H9 (cell line): ENCODE measurements at regions not wholly inside any gene's neighbourhood (a gene's known extent, or its start where the extent isn't known, plus 50 kb on each side); places are given as distances from the start of the nearest gene placed in this dataset.

Experiments
- DNase-seq: peaks from one replicate; pipeline ENCODE4 v3.0.0-alpha.2; 2017
- H2AFZ ChIP-seq: one replicate; pipeline ENCODE4 v1.6.1; 2013; ENCODE audit warnings: mild to moderate bottlenecking, low read length, control low read depth, moderate library complexity
- H2AK5ac ChIP-seq: 2 replicates; pipeline ENCODE4 v1.6.1; 2013; ENCODE audit warnings: low read length, control low read depth, mixed read lengths; ENCODE audit not compliant: insufficient read length
- H2BK120ac ChIP-seq: one replicate; pipeline ENCODE4 v1.6.1; 2013; ENCODE audit warnings: low read depth, mild to moderate bottlenecking, low read length, control low read depth, inconsistent platforms; ENCODE audit not compliant: poor library complexity, severe bottlenecking
- H2BK12ac ChIP-seq: 2 replicates; pipeline ENCODE4 v1.6.1; 2013; ENCODE audit warnings: low read length, control low read depth, mixed read lengths, low read depth; ENCODE audit not compliant: insufficient read length
- H2BK15ac ChIP-seq: 2 replicates; pipeline ENCODE4 v1.6.1; 2013; ENCODE audit warnings: low read depth, low read length, control low read depth
- H2BK20ac ChIP-seq: one replicate; pipeline ENCODE4 v1.6.1; 2013; ENCODE audit warnings: low read depth, mild to moderate bottlenecking, low read length, control low read depth, inconsistent platforms; ENCODE audit not compliant: poor library complexity, severe bottlenecking
- H2BK5ac ChIP-seq: 2 replicates; pipeline ENCODE4 v1.6.1; 2013; ENCODE audit warnings: low read length, control low read depth, mixed read lengths; ENCODE audit not compliant: insufficient read length
- H3K14ac ChIP-seq: 2 replicates; pipeline ENCODE4 v1.6.1; 2013; ENCODE audit warnings: low read length, control low read depth; ENCODE audit not compliant: insufficient read depth
- H3K18ac ChIP-seq: 2 replicates; pipeline ENCODE4 v1.6.1; 2013; ENCODE audit warnings: low read depth, mild to moderate bottlenecking, mixed read lengths, low read length, control low read depth; ENCODE audit not compliant: insufficient read length
- H3K23ac ChIP-seq: 2 replicates; pipeline ENCODE4 v1.6.1; 2013; ENCODE audit warnings: low read length, control low read depth, mixed read lengths, low read depth; ENCODE audit not compliant: insufficient read length
- H3K23me2 ChIP-seq: 2 replicates; pipeline ENCODE4 v1.6.1; 2013; ENCODE audit warnings: low read depth, mild to moderate bottlenecking, mixed read lengths, low read length, control low read depth; ENCODE audit not compliant: insufficient read length, poor library complexity, severe bottlenecking
- H3K27ac ChIP-seq: 2 replicates; pipeline ENCODE4 v1.5.1; 2013; ENCODE audit warnings: low read length, control low read depth, mixed read lengths, low read depth; ENCODE audit not compliant: insufficient read length
- H3K27me3 ChIP-seq: 2 replicates; pipeline ENCODE4 v1.6.1; 2013; ENCODE audit warnings: low read length, control low read depth, inconsistent platforms; ENCODE audit not compliant: insufficient read depth
- H3K4ac ChIP-seq: 2 replicates; pipeline ENCODE4 v1.6.1; 2013; ENCODE audit warnings: low read depth, mild to moderate bottlenecking, control low read depth, inconsistent platforms, low read length, moderate library complexity
- H3K4me1 ChIP-seq: 2 replicates; pipeline ENCODE4 v1.6.1; 2013; ENCODE audit warnings: low read length, control low read depth, inconsistent platforms; ENCODE audit not compliant: insufficient read depth
- H3K4me2 ChIP-seq: 2 replicates; pipeline ENCODE4 v1.6.1; 2013; ENCODE audit warnings: low read length, control low read depth, mixed read lengths; ENCODE audit not compliant: insufficient read length, insufficient read depth
- H3K56ac ChIP-seq: 2 replicates; pipeline ENCODE4 v1.6.1; 2013; ENCODE audit warnings: low read depth, mild to moderate bottlenecking, mixed read lengths, low read length, control low read depth; ENCODE audit not compliant: insufficient read length
- H3K79me1 ChIP-seq: 2 replicates; pipeline ENCODE4 v1.6.1; 2013; ENCODE audit warnings: low read depth, mild to moderate bottlenecking, moderate library complexity, low read length, control low read depth, inconsistent platforms; ENCODE audit not compliant: insufficient read depth, poor library complexity, severe bottlenecking
- H3K79me2 ChIP-seq: 2 replicates; pipeline ENCODE4 v1.6.1; 2013; ENCODE audit warnings: low read length, control low read depth, inconsistent platforms; ENCODE audit not compliant: insufficient read depth
- H3K9ac ChIP-seq: 2 replicates; pipeline ENCODE4 v1.6.1; 2013; ENCODE audit warnings: low read length, control low read depth, mixed read lengths; ENCODE audit not compliant: insufficient read length; ENCODE audit errors: extremely low read depth
- H3K9me3 ChIP-seq: one replicate; pipeline ENCODE4 v1.6.1; 2013; ENCODE audit warnings: low read depth, low read length, inconsistent platforms; ENCODE audit not compliant: control insufficient read depth
- H3T11ph ChIP-seq: one replicate; pipeline ENCODE4 v1.6.1; 2013; ENCODE audit warnings: mild to moderate bottlenecking, low read length, control low read depth, inconsistent platforms
- H4K20me1 ChIP-seq: one replicate; pipeline ENCODE4 v1.6.1; 2013; ENCODE audit not compliant: control insufficient read depth, insufficient read length, insufficient read depth
- H4K5ac ChIP-seq: 2 replicates; pipeline ENCODE4 v1.6.1; 2013; ENCODE audit warnings: low read depth, mild to moderate bottlenecking, mixed read lengths, low read length, control low read depth; ENCODE audit not compliant: insufficient read length
- H4K8ac ChIP-seq: replicated peaks from 2 replicates; pipeline ENCODE4 v1.6.1; 2013; ENCODE audit warnings: low read length, control low read depth, mixed read lengths, low read depth; ENCODE audit not compliant: insufficient read length
- H4K91ac ChIP-seq: 2 replicates; pipeline ENCODE4 v1.6.1; 2013; ENCODE audit warnings: low read depth, mild to moderate bottlenecking, moderate library complexity, mixed read lengths, low read length, control low read depth; ENCODE audit not compliant: insufficient read length
- H3K27ac Mint-ChIP-seq, 3 experiments: 2 replicates in 2 of 3; 3 replicates in 1 of 3; pipeline ENCODE4 v1.8.0; 2020 to 2021; ENCODE audit warnings: mixed read lengths in 3 of 3, mild to moderate bottlenecking in 1 of 3, moderate library complexity in 1 of 3
- H3K27me3 Mint-ChIP-seq: 2 replicates; pipeline ENCODE4 v1.8.0; 2021; ENCODE audit warnings: low read depth, mild to moderate bottlenecking, moderate library complexity, mixed read lengths
- H3K36me3 Mint-ChIP-seq, 3 experiments: 2 replicates in 2 of 3; 3 replicates in 1 of 3; pipeline ENCODE4 v1.8.0; 2020 to 2021; ENCODE audit warnings: low read depth in 3 of 3, mixed read lengths in 3 of 3; ENCODE audit not compliant: insufficient read depth in 1 of 3
- H3K4me1 Mint-ChIP-seq, 2 experiments: 2 replicates each; pipeline ENCODE4 v1.8.0; 2020; ENCODE audit warnings: mixed read lengths in 2 of 2
- H3K4me3 Mint-ChIP-seq, 2 experiments: 2 replicates in 1 of 2; 3 replicates in 1 of 2; pipeline ENCODE4 v1.8.0; 2020 to 2021; ENCODE audit warnings: mild to moderate bottlenecking in 2 of 2, mixed read lengths in 2 of 2, moderate library complexity in 1 of 2
- H3K9me3 Mint-ChIP-seq, 2 experiments: 2 replicates in 1 of 2; 3 replicates in 1 of 2; pipeline ENCODE4 v1.8.0; 2020; ENCODE audit warnings: mild to moderate bottlenecking in 2 of 2, mixed read lengths in 2 of 2, moderate library complexity in 1 of 2
- CTCF ChIP-seq: fragments of 200-600 bp; sonication (generic); conservative IDR thresholded peaks from 3 replicates; pipeline ENCODE4 v1.8.0; 2021; ENCODE audit warnings: antibody characterized with exemption, mild to moderate bottlenecking
- WGBS: extraction: QIAGEN DNeasy Blood & Tissue Kit; methylation state at CpG from one replicate; pipeline ENCODE4 v1.1.7; 2013; ENCODE audit warnings: missing lambda C conversion rate, low lambda C conversion rate, mixed read lengths; ENCODE audit not compliant: insufficient read length; ENCODE audit errors: extremely low coverage; 5-methylcytosine and 5-hydroxymethylcytosine counted together

GRCh38 chr7:13007331-13007730 lies 319.9 kb downstream of the ARL4A start:
- H3T11ph ChIP-seq: no peak overlapping the region
- H3K18ac ChIP-seq: no peak overlapping the region
- peaks cover 5% of the 10 kb centered on the region in 2 experiments; a peak in 3 of 4 replicates for H3K4me1 Mint-ChIP-seq
- no peak overlapping the region for H3K23ac ChIP-seq
- H3K4me2 ChIP-seq: no peak overlapping the region
- H2AFZ ChIP-seq: no peak overlapping the region
- no peak overlapping the region for H3K9ac ChIP-seq
- no peak overlapping the region for H3K4me3 Mint-ChIP-seq
- no peak overlapping the region for H4K5ac ChIP-seq
- no peaks in the 10 kb centered on the region for H3K79me2 ChIP-seq
- no peak overlapping the region for H3K27ac Mint-ChIP-seq
- H3K27me3 ChIP-seq: no peaks in the 10 kb centered on the region
- DNase-seq: no peak
- H2BK15ac ChIP-seq: no peak overlapping the region
- no peak overlapping the region for H2BK20ac ChIP-seq
- no peaks in the 10 kb centered on the region for H3K27me3 Mint-ChIP-seq
- H3K27ac ChIP-seq: no peak overlapping the region
- peaks cover 3% of the 10 kb centered on the region; the same call in 1 of the 2 replicates for H3K4me1 ChIP-seq
- H3K4ac ChIP-seq: no peak overlapping the region
- H3K23me2 ChIP-seq: no peaks in the 10 kb centered on the region
- H4K91ac ChIP-seq: no peak overlapping the region
- H2AK5ac ChIP-seq: no peak overlapping the region
- H2BK120ac ChIP-seq: no peak overlapping the region
- no peak for TF ChIP-seq CTCF
- no peak overlapping the region for H3K14ac ChIP-seq
- H4K8ac ChIP-seq: no peak overlapping the region
- no peaks in the 10 kb centered on the region for H4K20me1 ChIP-seq
- WGBS: no CpG with 5 or more reads among the region's 1 CpG
- peaks cover 8 to 15% of the 10 kb centered on the region in 2 experiments; a peak in 4 of 5 replicates for H3K9me3 Mint-ChIP-seq
- peaks cover 6 to 26% (median 7%) of the 10 kb centered on the region in 3 experiments for H3K36me3 Mint-ChIP-seq
- no peak overlapping the region for H2BK12ac ChIP-seq
- no peaks in the 10 kb centered on the region for H3K9me3 ChIP-seq
- H2BK5ac ChIP-seq: no peak overlapping the region
- H3K56ac ChIP-seq: no peak overlapping the region
- no peaks in the 10 kb centered on the region for H3K79me1 ChIP-seq
